NCI-H774 (cell line): ENCODE measurements at regions not wholly inside any gene's neighbourhood (a gene's known extent, or its start where the extent isn't known, plus 50 kb on each side); places are given as distances from the start of the nearest gene placed in this dataset.
"Not testable (repeated sequence)": the region's sequence is repeated elsewhere in the genome, so short reads cannot be mapped to it uniquely, and the experiment has no call there.

ENCODE experiments used
- DNase-seq: peaks from one replicate; lab custom pipeline; 2025; lab: John Stamatoyannopoulos, UW

DNA sequence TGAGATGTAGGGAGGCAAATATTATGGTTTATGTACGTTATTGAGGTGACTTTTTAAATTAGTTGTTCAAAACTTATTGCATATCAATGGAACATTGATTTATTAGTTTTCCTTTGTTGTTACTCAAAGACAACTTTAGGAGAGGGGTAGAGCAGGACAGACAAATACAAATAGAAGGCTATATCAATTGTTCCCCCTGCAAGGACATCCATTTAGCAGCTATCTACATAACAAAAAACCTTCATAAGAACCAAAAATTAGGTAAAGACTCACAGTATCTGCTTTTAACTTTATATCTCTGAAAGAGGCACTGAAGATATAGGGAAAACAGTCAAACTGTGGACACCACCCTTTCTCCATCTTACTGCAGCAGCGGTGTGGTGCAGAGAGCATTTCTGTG lies 958.8 kb downstream of the DIPK2A start:
- no peak for DNase-seq

GRCh38 chr3:144931590-144931989 lies 960.0 kb downstream of the DIPK2A start:
- DNase-seq = no peak

GRCh38 chr3:144942093-144942837 lies 970.6 kb downstream of the DIPK2A start:
- DNase-seq = no peak

DNA sequence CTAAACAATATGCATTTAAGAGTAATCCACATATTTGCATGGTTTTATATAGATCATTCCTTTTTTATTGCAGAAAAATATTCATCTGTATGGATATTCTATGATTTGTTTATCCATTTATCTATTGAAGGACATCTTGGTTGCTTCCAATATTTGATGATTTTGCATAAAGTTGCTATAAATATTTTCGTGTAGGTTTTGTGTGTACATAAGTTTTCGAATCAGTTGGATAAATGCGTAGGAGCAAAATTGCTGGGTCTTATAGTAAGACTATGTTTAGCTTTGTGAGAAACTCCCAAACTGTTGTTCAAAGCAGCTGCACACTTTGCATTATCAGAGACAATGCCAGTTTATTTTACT lies 971.2 kb downstream of the DIPK2A start:
- no peak for DNase-seq

DNA sequence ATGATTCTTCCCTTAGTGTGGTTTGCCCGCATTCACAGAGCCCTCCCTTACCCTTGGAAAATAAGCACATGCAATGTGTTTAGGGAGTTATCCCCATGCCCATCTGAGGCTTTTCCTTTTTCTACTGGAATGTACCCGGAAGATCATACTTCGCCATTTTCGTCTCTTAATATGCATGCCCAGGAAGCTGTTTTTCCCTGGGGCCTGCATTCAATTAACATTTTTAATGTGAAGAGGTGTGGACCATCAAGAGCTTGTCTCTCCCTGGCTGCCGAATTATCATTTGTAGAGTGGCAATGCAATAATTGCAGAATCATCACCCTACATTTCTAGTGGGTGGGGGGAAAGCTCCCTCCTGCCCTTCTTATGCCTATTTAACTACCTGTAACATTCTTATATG lies 976.3 kb downstream of the DIPK2A start:
- DNase-seq = no peak

DNA sequence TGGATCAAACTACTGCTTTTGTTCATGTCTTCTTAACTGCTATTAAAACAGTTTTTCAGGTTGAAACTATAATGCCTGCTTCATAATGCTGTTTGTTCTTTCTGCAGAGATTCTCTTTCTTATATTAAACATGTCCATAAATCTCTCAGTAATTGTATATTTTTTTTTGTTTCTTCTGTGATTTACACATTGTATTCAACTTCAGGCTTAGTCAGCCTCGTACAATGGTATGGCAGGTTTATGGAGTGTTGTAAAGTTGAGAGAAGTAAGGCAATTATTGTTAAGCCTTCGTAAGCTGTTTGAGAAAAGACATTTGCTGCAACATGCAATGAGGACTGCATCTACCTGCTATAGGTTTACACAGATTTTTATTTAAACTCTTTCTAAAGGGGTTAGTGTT lies 977.1 kb downstream of the DIPK2A start:
- DNase-seq = no peak

- DNase-seq = no peak
Observed at GRCh38 chr3:144953959-144954358, 982.3 kb downstream of the DIPK2A start.

DNA sequence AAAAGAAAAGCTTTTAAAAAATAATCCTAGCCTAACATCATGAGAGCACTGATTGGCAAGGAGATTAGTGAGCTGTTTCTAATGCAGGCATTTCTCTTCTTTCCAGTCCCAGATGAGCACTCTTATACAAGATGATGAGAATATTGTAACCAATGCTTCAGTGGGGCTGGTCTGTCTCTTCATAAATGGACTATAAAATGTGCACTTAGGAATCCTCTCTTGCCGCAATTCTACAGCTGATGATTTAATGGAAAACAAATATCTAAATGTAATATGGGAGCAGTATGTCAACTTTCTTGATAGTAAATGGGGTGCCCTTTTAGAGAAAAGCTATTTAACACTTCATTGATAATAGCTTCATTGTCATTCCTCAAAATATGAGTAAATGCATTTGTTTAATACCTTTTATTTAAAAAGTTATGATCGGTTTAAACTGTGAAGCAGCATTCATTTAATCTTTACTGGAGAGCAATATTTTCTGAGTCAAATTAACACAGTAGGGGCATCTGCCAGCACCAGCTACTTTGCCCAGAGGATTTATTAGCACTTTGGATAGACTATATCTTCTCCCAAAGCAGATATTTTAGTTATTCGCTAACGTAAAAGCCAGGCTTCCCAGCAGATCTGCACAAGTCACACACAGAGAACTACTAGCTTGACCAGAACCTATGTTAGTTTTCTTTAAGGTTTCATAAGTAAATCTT lies 985.9 kb downstream of the DIPK2A start:
- no peak for DNase-seq

DNA sequence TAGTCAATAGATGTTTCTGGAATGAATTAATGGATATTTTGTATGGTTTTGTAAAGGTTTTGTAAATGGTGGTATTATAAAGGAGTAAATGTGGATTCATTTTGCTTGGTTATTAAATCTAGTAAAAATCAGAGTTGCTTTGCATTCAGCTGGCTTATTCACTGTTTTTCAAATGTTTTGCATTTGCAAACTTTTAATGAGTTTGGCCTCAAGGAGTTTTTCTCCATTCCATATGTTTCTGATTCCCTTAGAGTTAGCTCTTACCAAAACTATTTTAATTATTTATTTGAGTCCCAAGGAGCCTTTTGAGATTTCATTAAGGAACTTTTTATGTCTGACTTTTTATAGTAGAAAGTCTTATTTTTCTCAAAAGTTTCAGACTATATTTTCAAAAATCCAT lies 992.2 kb downstream of the DIPK2A start:
- DNase-seq = no peak

- DNase-seq = no peak
Observed at GRCh38 chr3:144966560-144966959, 994.9 kb downstream of the DIPK2A start.

DNA sequence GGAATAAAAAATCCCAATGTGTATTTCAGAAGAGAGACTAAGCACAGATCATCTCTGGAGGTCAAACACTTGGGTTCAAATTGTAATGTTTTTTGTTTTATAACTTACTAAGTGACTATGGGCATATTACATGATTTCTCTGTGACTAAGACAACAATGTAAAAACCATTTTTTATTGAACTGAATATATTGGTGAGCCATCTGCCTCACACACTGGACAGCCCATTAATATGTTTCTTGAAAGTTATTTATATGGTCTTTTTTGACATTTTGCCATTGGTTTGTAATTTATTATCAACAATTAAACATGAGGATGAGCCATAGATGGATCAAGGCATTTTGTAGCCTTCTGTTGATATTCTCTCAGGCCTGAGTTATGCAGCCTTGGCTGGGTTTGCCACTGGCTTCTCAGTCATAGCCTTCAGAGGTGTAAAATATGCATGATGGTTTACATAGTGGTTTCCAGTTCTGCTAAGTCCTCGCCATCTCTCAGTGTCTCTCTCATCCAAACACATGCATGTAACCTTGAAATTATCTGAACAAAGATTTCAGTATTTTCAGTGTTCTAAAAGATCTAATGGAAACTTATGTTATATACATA lies 997.2 kb downstream of the DIPK2A start:
- DNase-seq = no peak

GRCh38 chr3:144984481-144984880 lies 1012.9 kb downstream of the DIPK2A start:
- DNase-seq = not testable (repeated sequence)

DNA sequence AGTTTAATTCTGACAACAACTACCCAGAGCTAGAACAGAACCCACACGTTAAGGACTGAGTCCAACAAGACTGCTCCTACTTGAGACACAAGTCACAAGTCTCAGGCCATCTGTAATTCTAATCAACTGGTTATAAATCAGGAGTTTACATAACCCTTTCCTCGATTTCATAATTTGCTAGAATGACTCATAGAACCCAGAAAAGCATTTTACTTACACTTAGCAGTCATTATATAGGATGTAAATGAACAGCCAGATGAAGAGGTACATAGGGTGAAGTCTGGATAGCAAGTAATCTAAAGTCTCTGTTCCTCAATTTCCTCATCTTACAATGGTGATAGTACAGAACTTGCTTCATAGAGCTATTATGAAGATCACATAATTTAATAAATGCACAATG lies 1018.2 kb downstream of the DIPK2A start:
- DNase-seq = no peak

GRCh38 chr3:144995856-144996255 lies 1024.2 kb downstream of the DIPK2A start:
- no peak for DNase-seq

- no peak for DNase-seq
Observed at GRCh38 chr3:145005427-145005826, 1033.8 kb downstream of the DIPK2A start.

DNA sequence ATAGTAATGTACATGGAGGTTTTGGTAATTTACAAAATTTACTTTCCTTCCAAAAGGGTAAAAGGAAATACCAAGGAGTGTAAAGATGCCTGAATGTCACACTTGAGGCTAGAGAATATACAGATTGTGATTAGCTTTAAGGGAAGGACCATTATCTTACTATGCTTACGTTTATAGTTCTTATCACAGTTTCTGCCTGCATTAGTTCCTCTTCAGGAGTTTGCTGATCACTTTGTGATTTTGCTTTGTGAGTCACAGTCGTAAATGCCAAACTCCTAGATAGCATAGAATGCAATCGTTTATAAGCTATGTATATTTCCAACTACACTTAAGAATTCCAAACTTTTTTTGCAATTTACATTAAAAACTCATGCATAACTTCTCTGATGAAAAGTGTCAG lies 1034.6 kb downstream of the DIPK2A start:
- DNase-seq = no peak

DNA sequence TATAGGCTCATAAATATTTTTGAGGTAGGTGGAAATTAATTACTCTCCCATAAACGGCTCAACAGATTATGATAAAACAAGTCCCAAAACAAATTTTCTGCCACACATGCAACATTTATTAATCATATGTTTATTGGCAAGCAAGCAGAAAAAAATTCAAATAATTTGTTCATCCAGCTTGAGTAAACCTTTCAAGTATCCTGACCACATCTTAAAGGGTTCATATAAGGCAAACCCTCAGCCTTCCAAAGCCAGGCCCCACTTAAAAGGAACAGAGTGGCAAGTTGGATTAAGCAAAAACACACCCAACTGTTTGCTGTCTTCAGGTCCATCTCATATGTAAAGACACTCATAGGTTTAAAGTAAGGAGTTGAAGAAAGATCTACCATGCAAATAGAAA lies 1042.3 kb downstream of the DIPK2A start:
- no peak for DNase-seq

DNA sequence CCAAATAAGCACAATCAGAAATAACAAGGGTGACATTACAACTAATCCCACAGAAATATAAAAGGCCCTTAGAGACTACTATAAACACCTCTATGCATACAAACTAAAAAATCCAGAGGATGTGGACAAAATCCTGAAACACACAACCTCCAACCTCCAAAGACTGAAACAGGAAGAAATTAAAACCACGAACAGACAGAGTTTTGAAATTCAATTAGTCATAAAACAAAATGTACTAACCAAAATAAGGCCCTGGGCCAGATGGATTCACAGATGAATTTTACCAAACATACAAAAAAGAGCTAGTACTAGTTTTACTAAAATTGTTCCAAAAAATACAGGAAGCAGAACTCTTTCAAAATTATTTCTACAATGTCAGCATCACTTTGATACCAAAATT lies 1043.6 kb downstream of the DIPK2A start:
- no peak for DNase-seq

GRCh38 chr3:145017959-145018358 lies 1046.3 kb downstream of the DIPK2A start:
- DNase-seq = no peak

- DNase-seq = no peak
Observed at GRCh38 chr3:145022447-145022846, 1050.8 kb downstream of the DIPK2A start.

DNA sequence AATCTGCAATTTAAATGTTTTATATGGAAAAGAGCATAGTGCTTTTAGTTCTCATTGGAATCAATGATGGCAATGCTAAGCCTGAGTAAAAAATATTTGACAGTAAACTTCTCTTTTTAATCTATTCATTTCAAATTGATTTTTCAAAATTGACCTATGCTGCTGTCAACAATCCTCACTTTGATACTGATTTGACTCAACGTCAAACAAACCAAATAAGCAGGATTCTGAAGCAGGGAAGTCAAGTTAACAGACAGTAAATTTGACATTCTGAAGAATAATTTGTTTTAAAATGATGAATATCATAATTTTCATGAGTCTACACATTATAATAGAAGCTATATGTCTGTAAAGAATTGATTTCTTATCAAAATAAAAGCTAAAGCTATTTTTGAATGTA lies 1053.1 kb downstream of the DIPK2A start:
- no peak for DNase-seq

GRCh38 chr3:145027186-145027585 lies 1055.6 kb downstream of the DIPK2A start:
- not testable (repeated sequence) for DNase-seq

GRCh38 chr3:145032791-145033190 lies 1061.2 kb downstream of the DIPK2A start:
- DNase-seq = no peak
